SH-SY5Y (cell line): ENCODE measurements at regions not wholly inside any gene's neighbourhood (a gene's known extent, or its start where the extent isn't known, plus 50 kb on each side); places are given as distances from the start of the nearest gene placed in this dataset.

Experiments used
- GATA2 ChIP-seq: IDR thresholded peaks from 2 replicates; pipeline ENCODE4 v1.6.1; 2011; ENCODE audit warnings: mild to moderate bottlenecking, low read depth, low read length
- GATA3 ChIP-seq: IDR thresholded peaks from 2 replicates; pipeline ENCODE4 v1.6.1; 2011; ENCODE audit warnings: low read depth, mild to moderate bottlenecking, low read length, moderate library complexity

GRCh38 chr2:53429901-53430300 is 337.7 kb upstream of the CHAC2 start:
- TF ChIP-seq GATA3 (no peak), GATA2 (no peak)

GRCh38 chr2:53424902-53425301 is 342.7 kb upstream of the CHAC2 start:
- TF ChIP-seq GATA3 (no peak), GATA2 (no peak)

GRCh38 chr2:53423465-53423864 is 344.1 kb upstream of the CHAC2 start:
- TF ChIP-seq GATA2 (no peak), GATA3 (no peak)

- TF ChIP-seq GATA2 (no peak), GATA3 (no peak)
Measured at GRCh38 chr2:53422979-53423378, 344.6 kb upstream of the CHAC2 start.

GRCh38 chr2:53417385-53417784 is 350.2 kb upstream of the CHAC2 start:
- TF ChIP-seq GATA3, result no peak
- no peak for TF ChIP-seq GATA2

GRCh38 chr2:53407363-53408080 is 360.1 kb upstream of the CHAC2 start:
- TF ChIP-seq GATA3 (no peak), GATA2 (no peak)

GRCh38 chr2:53403792-53404413 is 363.7 kb upstream of the CHAC2 start:
- TF ChIP-seq GATA3 (no peak), GATA2 (no peak)

GRCh38 chr2:53397085-53397484 is 370.5 kb upstream of the CHAC2 start:
- TF ChIP-seq GATA2 (no peak), GATA3 (no peak)

- no peak for TF ChIP-seq GATA2
- TF ChIP-seq GATA3, result no peak
Measured at GRCh38 chr2:53381271-53381670, 386.3 kb upstream of the CHAC2 start.

GRCh38 chr2:53379547-53379946 is 388.1 kb upstream of the CHAC2 start:
- TF ChIP-seq GATA2, result no peak
- no peak for TF ChIP-seq GATA3

GRCh38 chr2:53378791-53379190 is 388.8 kb upstream of the CHAC2 start:
- TF ChIP-seq GATA2, result no peak
- no peak for TF ChIP-seq GATA3

- no peak for TF ChIP-seq GATA3
- TF ChIP-seq GATA2, result no peak
Measured at GRCh38 chr2:53373126-53373525, 394.5 kb upstream of the CHAC2 start.

GRCh38 chr2:53366543-53366942 is 401.1 kb upstream of the CHAC2 start:
- no peak for TF ChIP-seq GATA2
- no peak for TF ChIP-seq GATA3

- no peak for TF ChIP-seq GATA2
- TF ChIP-seq GATA3, result no peak
Measured at GRCh38 chr2:53362934-53363333, 404.7 kb upstream of the CHAC2 start.

- TF ChIP-seq GATA3 (no peak), GATA2 (no peak)
Measured at GRCh38 chr2:53356291-53356905, 411.2 kb upstream of the CHAC2 start.

- no peak for TF ChIP-seq GATA3
- no peak for TF ChIP-seq GATA2
Measured at GRCh38 chr2:53353135-53354114, 414.2 kb upstream of the CHAC2 start.
